ENCODE measurements at regions not wholly inside any gene's neighbourhood (a gene's known extent, or its start where the extent isn't known, plus 50 kb on each side); places are given as distances from the start of the nearest gene placed in this dataset.

DNA sequence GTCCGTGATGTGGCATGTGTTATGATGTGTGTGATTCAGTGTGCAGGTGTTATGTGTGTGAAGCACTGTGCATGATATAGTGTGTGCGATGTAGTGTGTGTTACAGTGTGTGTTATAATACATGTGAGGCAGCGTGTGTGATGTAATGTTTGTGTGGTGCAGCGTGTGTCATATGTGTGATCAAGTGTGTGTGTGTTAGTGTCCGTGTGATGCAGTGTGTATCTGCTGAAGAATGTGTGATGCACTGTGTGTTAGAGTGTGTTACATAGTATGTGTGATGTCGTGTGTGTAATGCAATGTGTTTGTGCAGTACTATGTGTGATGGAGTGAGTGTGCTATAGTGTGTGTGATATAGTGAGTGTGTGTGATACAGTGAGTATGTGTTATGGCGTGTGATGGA lies 182.8 kb upstream of the SOX11 start:
- Histone ChIP-seq H3K27me3 (ENCODE audit: insufficient read depth, low read depth) (peaks cover 54% of the 10 kb centered on the region), H3K4me1 (replicated peaks; ENCODE audit: insufficient read depth) (no peaks in the 10 kb centered on the region), H3K9me2 (ENCODE audit: insufficient read depth) (no peaks in the 10 kb centered on the region), H3K36me3 (ENCODE audit: low read depth) (no peaks in the 10 kb centered on the region), H3K9me3 (ENCODE audit: insufficient read depth, low read depth) (no peaks in the 10 kb centered on the region), H4K20me1 (ENCODE audit: insufficient read depth) (no peaks in the 10 kb centered on the region), H2AFZ (no peak overlapping the region), H3K4me3 (no peak overlapping the region), H3K27ac (no peak overlapping the region), H3K4me2 (no peak overlapping the region), H3F3A (ENCODE audit: insufficient read depth, low read depth) (no peaks in the 10 kb centered on the region), H3K79me2 (ENCODE audit: low read depth) (no peaks in the 10 kb centered on the region)
- no peak for DNase-seq
- BruUV-seq (replicated peaks) = no TSS peak
- TF ChIP-seq EZH2 (IDR thresholded peaks at IDR 0.05; ENCODE audit: low read depth) = no peak
- intact Hi-C loops (cut with micrococcal nuclease; ENCODE audit: unreplicated experiment) = no loop called here
- CTCF ChIA-PET = no interaction called here
- POLR2A ChIA-PET (ENCODE audit: unreplicated experiment) = no interaction called here

DNA sequence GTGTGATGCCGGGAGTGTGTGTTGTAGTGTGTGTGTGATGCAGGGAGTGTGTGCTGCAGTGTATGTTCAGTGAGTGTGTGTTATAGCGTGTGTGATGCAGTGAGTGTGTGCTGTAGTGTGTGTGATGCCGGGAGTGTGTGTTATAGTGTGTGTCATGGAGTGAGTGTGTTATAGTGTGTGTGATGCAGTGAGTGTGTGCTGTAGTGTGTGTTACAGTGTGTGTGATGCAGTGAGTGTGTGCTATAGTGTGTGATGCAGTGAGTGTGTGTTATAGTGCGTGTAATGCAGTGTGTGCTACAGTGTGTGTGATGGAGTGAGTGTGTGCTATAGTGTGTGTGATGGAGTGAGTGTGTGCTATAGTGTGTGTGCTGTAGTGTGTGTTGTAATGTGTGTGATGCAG lies 182.1 kb upstream of the SOX11 start:
- peaks cover 50% of the 10 kb centered on the region for H3K27me3 ChIP-seq (ENCODE audit: insufficient read depth, low read depth)
- ChIA-PET CTCF (no interaction called here), POLR2A (ENCODE audit: unreplicated experiment) (no interaction called here)
- H3F3A ChIP-seq (ENCODE audit: insufficient read depth, low read depth) = no peaks in the 10 kb centered on the region
- DNase-seq = no peak
- no peak overlapping the region for H3K4me3 ChIP-seq
- no TSS peak for BruUV-seq (replicated peaks)
- H3K36me3 ChIP-seq (ENCODE audit: low read depth) = no peaks in the 10 kb centered on the region
- intact Hi-C loops (cut with micrococcal nuclease; ENCODE audit: unreplicated experiment) = no loop called here
- H3K9me2 ChIP-seq (ENCODE audit: insufficient read depth) = no peaks in the 10 kb centered on the region
- TF ChIP-seq CTCF (conservative IDR thresholded peaks at IDR 0.05) = no peak
- no peak for TF ChIP-seq EZH2 (IDR thresholded peaks at IDR 0.05; ENCODE audit: low read depth)
- H3K4me1 ChIP-seq (replicated peaks; ENCODE audit: insufficient read depth) = no peaks in the 10 kb centered on the region
- H4K20me1 ChIP-seq (ENCODE audit: insufficient read depth) = no peaks in the 10 kb centered on the region
- H2AFZ ChIP-seq = no peak overlapping the region
- no peaks in the 10 kb centered on the region for H3K79me2 ChIP-seq (ENCODE audit: low read depth)
- H3K27ac ChIP-seq = no peak overlapping the region
- no peaks in the 10 kb centered on the region for H3K9me3 ChIP-seq (ENCODE audit: insufficient read depth, low read depth)
- no peak overlapping the region for H3K4me2 ChIP-seq

DNA sequence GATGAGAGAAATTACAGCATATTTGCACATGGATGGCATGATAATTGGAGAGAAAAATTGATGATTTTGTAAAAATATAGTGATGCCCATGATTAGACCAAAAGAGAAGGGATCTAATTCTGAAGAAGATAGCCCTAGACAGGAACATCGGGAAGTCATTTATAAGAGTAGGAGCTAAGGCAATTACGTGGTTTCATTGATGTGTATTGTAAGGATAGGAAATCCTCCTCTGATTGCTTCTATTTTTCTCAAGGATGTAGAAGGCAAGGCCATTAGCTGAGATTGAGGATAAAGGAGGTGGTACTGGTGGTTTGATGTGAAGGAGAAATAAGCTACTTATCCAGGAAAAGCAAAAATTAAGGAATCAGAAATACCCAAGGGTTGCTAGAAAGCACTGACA lies 176.5 kb upstream of the SOX11 start:
- H3K9me3 ChIP-seq (ENCODE audit: insufficient read depth, low read depth) = no peaks in the 10 kb centered on the region

More for the DNA sequence above, 176.5 kb upstream of the SOX11 start:
- no peak for TF ChIP-seq CTCF (conservative IDR thresholded peaks at IDR 0.05)
- no peak for TF ChIP-seq EZH2 (IDR thresholded peaks at IDR 0.05; ENCODE audit: low read depth)
- ChIA-PET CTCF (no interaction called here), POLR2A (ENCODE audit: unreplicated experiment) (no interaction called here)
- Histone ChIP-seq H3K4me2 (no peak overlapping the region), H3K27me3 (ENCODE audit: insufficient read depth, low read depth) (peaks cover 31% of the 10 kb centered on the region), H4K20me1 (ENCODE audit: insufficient read depth) (no peaks in the 10 kb centered on the region; the same call in 1 of the 2 replicates), H3K4me1 (replicated peaks; ENCODE audit: insufficient read depth) (no peaks in the 10 kb centered on the region), H3F3A (ENCODE audit: insufficient read depth, low read depth) (no peaks in the 10 kb centered on the region), H2AFZ (no peak overlapping the region), H3K36me3 (ENCODE audit: low read depth) (no peaks in the 10 kb centered on the region), H3K27ac (no peak overlapping the region), H3K9me2 (ENCODE audit: insufficient read depth) (no peaks in the 10 kb centered on the region), H3K4me3 (no peak overlapping the region), H3K79me2 (ENCODE audit: low read depth) (no peaks in the 10 kb centered on the region)
- BruUV-seq (replicated peaks) = no TSS peak
- no peak for DNase-seq
- intact Hi-C loops (cut with micrococcal nuclease; ENCODE audit: unreplicated experiment) = no loop called here
